ENCODE measurements at regions not wholly inside any gene's neighbourhood (a gene's known extent, or its start where the extent isn't known, plus 50 kb on each side); places are given as distances from the start of the nearest gene placed in this dataset.
"Not testable (repeated sequence)": the region's sequence is repeated elsewhere in the genome, so short reads cannot be mapped to it uniquely, and the experiment has no call there.

DNA sequence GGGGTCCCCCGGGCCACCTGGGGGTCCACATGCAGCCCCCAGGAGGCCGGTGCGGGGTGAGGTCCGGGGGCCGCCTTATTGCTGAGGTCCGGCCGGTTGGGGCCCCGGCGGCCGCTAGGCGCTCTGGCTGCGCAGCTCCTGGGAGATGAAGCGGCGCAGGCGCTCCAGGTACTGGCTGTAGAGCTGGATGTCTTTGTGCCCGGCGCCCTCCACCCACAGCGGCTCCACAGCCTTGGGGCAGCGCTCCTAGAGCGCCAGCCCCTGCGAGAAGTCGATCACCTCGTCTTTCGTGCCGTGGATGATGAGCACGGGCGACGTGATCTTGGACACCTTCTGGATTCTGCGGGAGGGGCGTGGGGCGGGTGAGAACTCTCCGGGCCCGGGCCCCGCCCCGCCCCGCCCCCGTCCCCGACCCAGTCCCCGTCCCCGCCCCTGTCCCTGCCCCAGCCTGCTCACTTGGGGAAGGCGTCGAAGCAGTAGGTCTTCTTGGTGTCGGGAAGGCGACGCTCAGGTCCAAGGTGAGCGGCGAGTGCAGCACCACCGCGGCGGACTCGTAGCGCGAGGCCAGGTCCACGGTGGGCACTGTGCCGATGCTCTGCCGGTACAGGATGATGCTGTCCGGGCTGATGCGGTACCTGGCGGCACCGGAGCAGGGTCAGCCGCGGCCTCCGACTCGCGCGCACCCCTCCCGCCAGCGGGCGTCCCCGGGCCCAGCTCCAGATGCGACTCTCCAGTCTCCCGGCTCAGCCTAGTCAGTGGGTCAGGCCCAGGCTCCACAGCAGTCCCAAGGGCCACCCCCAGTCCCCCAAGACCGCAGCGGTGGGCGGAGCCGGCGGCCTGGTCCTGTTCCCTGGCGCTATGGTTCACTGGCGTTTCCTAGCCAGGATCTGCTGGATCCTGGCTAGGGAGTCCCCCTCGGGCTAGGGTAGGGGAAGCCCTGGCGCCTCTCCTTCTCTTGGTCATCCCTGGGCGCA, 89.4 kb upstream of the GOLGA6L1 start:
- WGBS, 2 donors (ENCODE audit: extremely low coverage in 2 of 2, insufficient read length in 2 of 2, insufficient replicate concordance in 1 of 2) = no CpG with 5 or more reads among the region's 82 CpGs
- not testable (repeated sequence) for H2BK12ac ChIP-seq (ENCODE audit: low read length); H3K27ac ChIP-seq (replicated peaks; ENCODE audit: low read length); H3K36me3 ChIP-seq (replicated peaks in 1 of 2; ENCODE audit: control insufficient read depth in 2 of 2, insufficient read depth in 2 of 2, low read length in 2 of 2); H3K4ac ChIP-seq (ENCODE audit: low read length); H4K8ac ChIP-seq (ENCODE audit: low read depth, low read length); H2BK5ac ChIP-seq (ENCODE audit: low read length); H2BK120ac ChIP-seq (ENCODE audit: low read depth, low read length); DNase-seq (ENCODE audit: low spot score); H2AK5ac ChIP-seq (ENCODE audit: low read depth, low read length); H3K14ac ChIP-seq (ENCODE audit: low read length); H2BK15ac ChIP-seq (ENCODE audit: low read length); H2AFZ ChIP-seq (ENCODE audit: low read length); H3K18ac ChIP-seq (ENCODE audit: low read length); H3K9me3 ChIP-seq (replicated peaks in 1 of 2; ENCODE audit: control insufficient read depth in 2 of 2, insufficient read depth in 1 of 2, low read depth in 1 of 2, low read length in 2 of 2); H3K79me1 ChIP-seq (ENCODE audit: low read depth, low read length); H3K4me1 ChIP-seq (ENCODE audit: control insufficient read depth in 2 of 2, insufficient read depth in 1 of 2, low read depth in 1 of 2, low read length in 2 of 2); H3K23ac ChIP-seq (ENCODE audit: low read depth, low read length, poor library complexity); H3K27me3 ChIP-seq (ENCODE audit: control insufficient read depth in 3 of 3, insufficient read depth in 3 of 3, low read depth in 1 of 3, low read length in 3 of 3); H4K91ac ChIP-seq (ENCODE audit: low read depth, low read length, poor library complexity)
- H3K4me2 ChIP-seq (ENCODE audit: insufficient read depth, low read length, poor library complexity, severe bottlenecking) = peak overlapping the region; percentile 49
- peak overlapping the region in 1 of 2 donors; percentile 70 for H3K4me3 ChIP-seq (ENCODE audit: low read length in 2 of 2)
- H3K9ac ChIP-seq (ENCODE audit: low read depth, low read length, poor library complexity) = peak overlapping the region; percentile 60

DNA sequence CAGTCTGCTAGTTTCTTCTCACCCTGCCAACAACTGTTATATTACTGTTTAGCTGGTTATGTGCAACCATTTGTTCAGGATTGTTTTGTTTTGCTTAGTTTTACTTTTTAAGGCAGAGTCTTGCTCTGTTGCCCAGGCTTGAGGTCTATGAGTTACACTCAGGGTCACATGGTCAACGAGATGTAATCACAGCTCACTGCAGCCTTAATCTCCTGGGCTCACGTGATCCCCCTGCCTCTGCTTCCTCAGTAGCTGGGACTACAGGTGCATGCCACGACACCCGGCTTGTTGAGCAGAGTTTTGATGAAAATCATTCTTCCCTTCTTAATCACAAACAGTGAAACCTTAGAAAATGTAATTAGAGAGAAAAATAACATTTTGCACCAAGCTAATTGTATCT, 72.8 kb upstream of the GOLGA6L1 start:
- H3K4me2 ChIP-seq (ENCODE audit: insufficient read depth, low read length, poor library complexity, severe bottlenecking); H2BK5ac ChIP-seq (ENCODE audit: low read length); H3K27me3 ChIP-seq (ENCODE audit: control insufficient read depth in 3 of 3, insufficient read depth in 3 of 3, low read depth in 1 of 3, low read length in 3 of 3); H3K18ac ChIP-seq (ENCODE audit: low read length); H3K4me1 ChIP-seq (ENCODE audit: control insufficient read depth in 2 of 2, insufficient read depth in 1 of 2, low read depth in 1 of 2, low read length in 2 of 2); H3K4me3 ChIP-seq (ENCODE audit: low read length in 2 of 2); H2AK5ac ChIP-seq (ENCODE audit: low read depth, low read length); H4K91ac ChIP-seq (ENCODE audit: low read depth, low read length, poor library complexity); H2BK12ac ChIP-seq (ENCODE audit: low read length); H2AFZ ChIP-seq (ENCODE audit: low read length); H3K79me1 ChIP-seq (ENCODE audit: low read depth, low read length); H3K27ac ChIP-seq (replicated peaks; ENCODE audit: low read length); DNase-seq (ENCODE audit: low spot score); H3K36me3 ChIP-seq (replicated peaks in 1 of 2; ENCODE audit: control insufficient read depth in 2 of 2, insufficient read depth in 2 of 2, low read length in 2 of 2); H2BK120ac ChIP-seq (ENCODE audit: low read depth, low read length); H3K9me3 ChIP-seq (replicated peaks in 1 of 2; ENCODE audit: control insufficient read depth in 2 of 2, insufficient read depth in 1 of 2, low read depth in 1 of 2, low read length in 2 of 2); H3K23ac ChIP-seq (ENCODE audit: low read depth, low read length, poor library complexity); H4K8ac ChIP-seq (ENCODE audit: low read depth, low read length); H2BK15ac ChIP-seq (ENCODE audit: low read length); H3K4ac ChIP-seq (ENCODE audit: low read length); H3K14ac ChIP-seq (ENCODE audit: low read length): not testable (repeated sequence)
- WGBS, 2 donors (ENCODE audit: extremely low coverage in 2 of 2, insufficient read length in 2 of 2, insufficient replicate concordance in 1 of 2) = no CpG with 5 or more reads among the region's 4 CpGs
- H3K9ac ChIP-seq (ENCODE audit: low read depth, low read length, poor library complexity) = peak overlapping the region; percentile 12

DNA sequence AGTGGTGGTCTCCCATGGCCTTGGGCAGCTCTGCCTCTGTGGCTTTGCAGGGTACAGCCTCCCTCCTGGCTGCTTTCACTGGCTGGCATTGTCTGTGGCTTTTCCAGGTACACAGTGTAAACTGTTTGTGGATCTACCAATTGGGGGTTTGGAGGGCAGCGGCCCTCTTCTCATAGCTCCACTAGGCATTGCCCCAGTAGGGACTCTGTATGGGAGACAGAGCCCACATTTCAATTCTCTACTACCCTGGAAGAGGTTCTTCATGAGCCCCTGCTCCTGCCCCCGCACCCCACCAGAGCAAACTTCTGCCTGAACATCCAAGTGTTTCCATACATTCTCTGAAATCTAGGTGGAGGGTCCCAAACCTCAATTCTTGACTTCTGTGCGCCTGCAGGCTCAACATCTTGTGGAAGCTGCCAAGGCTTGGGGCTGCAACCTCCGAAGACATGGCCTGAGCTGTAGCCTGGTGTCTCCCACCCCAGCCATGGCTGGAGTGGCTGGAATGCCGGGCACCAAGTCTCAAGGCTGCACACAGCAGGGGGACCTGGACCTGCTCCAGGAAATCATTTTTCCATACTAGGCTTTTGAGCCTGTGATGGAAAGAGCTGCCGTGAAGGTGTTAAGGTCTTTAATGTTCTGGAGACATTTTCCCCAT, 63.3 kb upstream of the GOLGA6L1 start:
- not testable (repeated sequence) for H2BK5ac ChIP-seq (ENCODE audit: low read length); H2BK15ac ChIP-seq (ENCODE audit: low read length); H2BK12ac ChIP-seq (ENCODE audit: low read length); H4K91ac ChIP-seq (ENCODE audit: low read depth, low read length, poor library complexity); H3K9me3 ChIP-seq (replicated peaks in 1 of 2; ENCODE audit: control insufficient read depth in 2 of 2, insufficient read depth in 1 of 2, low read depth in 1 of 2, low read length in 2 of 2); H3K9ac ChIP-seq (ENCODE audit: low read depth, low read length, poor library complexity); H3K27ac ChIP-seq (replicated peaks; ENCODE audit: low read length); H3K4me2 ChIP-seq (ENCODE audit: insufficient read depth, low read length, poor library complexity, severe bottlenecking); H3K27me3 ChIP-seq (ENCODE audit: control insufficient read depth in 3 of 3, insufficient read depth in 3 of 3, low read depth in 1 of 3, low read length in 3 of 3); H3K18ac ChIP-seq (ENCODE audit: low read length); H3K79me1 ChIP-seq (ENCODE audit: low read depth, low read length); H3K23ac ChIP-seq (ENCODE audit: low read depth, low read length, poor library complexity); H4K8ac ChIP-seq (ENCODE audit: low read depth, low read length); H2BK120ac ChIP-seq (ENCODE audit: low read depth, low read length); H3K4me1 ChIP-seq (ENCODE audit: control insufficient read depth in 2 of 2, insufficient read depth in 1 of 2, low read depth in 1 of 2, low read length in 2 of 2); H3K4me3 ChIP-seq (ENCODE audit: low read length in 2 of 2); H2AFZ ChIP-seq (ENCODE audit: low read length); H2AK5ac ChIP-seq (ENCODE audit: low read depth, low read length); DNase-seq (ENCODE audit: low spot score); H3K36me3 ChIP-seq (replicated peaks in 1 of 2; ENCODE audit: control insufficient read depth in 2 of 2, insufficient read depth in 2 of 2, low read length in 2 of 2); H3K14ac ChIP-seq (ENCODE audit: low read length); H3K4ac ChIP-seq (ENCODE audit: low read length)
- no CpG with 5 or more reads among the region's 6 CpGs for WGBS, 2 donors (ENCODE audit: extremely low coverage in 2 of 2, insufficient read length in 2 of 2, insufficient replicate concordance in 1 of 2)

DNA sequence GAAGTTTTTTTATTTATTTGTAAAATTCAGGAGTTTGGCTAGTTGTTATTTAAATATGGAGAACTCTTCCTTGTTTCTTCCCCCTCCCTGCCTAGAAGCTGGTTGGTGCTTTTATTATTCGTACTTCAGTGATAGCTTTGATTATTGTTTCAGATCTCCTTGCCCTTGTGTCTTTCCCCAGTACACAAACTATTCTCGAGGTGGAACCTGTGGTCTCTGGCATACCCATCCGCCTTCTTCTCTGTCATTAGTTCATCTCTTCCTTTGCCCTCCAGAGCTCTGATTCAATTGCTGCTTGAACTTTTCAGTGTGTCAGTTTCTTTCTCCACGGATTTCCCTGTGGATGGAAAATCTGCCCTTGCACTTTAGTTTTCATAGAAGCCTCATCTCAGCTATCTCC, 61.8 kb upstream of the GOLGA6L1 start:
- not testable (repeated sequence) for H3K36me3 ChIP-seq (replicated peaks in 1 of 2; ENCODE audit: control insufficient read depth in 2 of 2, insufficient read depth in 2 of 2, low read length in 2 of 2); H2AK5ac ChIP-seq (ENCODE audit: low read depth, low read length); H3K4ac ChIP-seq (ENCODE audit: low read length); H3K9me3 ChIP-seq (replicated peaks in 1 of 2; ENCODE audit: control insufficient read depth in 2 of 2, insufficient read depth in 1 of 2, low read depth in 1 of 2, low read length in 2 of 2); H3K18ac ChIP-seq (ENCODE audit: low read length); H3K4me1 ChIP-seq (ENCODE audit: control insufficient read depth in 2 of 2, insufficient read depth in 1 of 2, low read depth in 1 of 2, low read length in 2 of 2); H3K23ac ChIP-seq (ENCODE audit: low read depth, low read length, poor library complexity); H2BK15ac ChIP-seq (ENCODE audit: low read length); H3K79me1 ChIP-seq (ENCODE audit: low read depth, low read length); DNase-seq (ENCODE audit: low spot score); H4K8ac ChIP-seq (ENCODE audit: low read depth, low read length); H2BK5ac ChIP-seq (ENCODE audit: low read length); H3K9ac ChIP-seq (ENCODE audit: low read depth, low read length, poor library complexity); H3K27ac ChIP-seq (replicated peaks; ENCODE audit: low read length); H2BK12ac ChIP-seq (ENCODE audit: low read length); H2BK120ac ChIP-seq (ENCODE audit: low read depth, low read length); H4K91ac ChIP-seq (ENCODE audit: low read depth, low read length, poor library complexity); H3K4me3 ChIP-seq (ENCODE audit: low read length in 2 of 2); H3K27me3 ChIP-seq (ENCODE audit: control insufficient read depth in 3 of 3, insufficient read depth in 3 of 3, low read depth in 1 of 3, low read length in 3 of 3); H3K14ac ChIP-seq (ENCODE audit: low read length); H2AFZ ChIP-seq (ENCODE audit: low read length); H3K4me2 ChIP-seq (ENCODE audit: insufficient read depth, low read length, poor library complexity, severe bottlenecking)
- WGBS, 2 donors (ENCODE audit: extremely low coverage in 2 of 2, insufficient read length in 2 of 2, insufficient replicate concordance in 1 of 2) = no CpG with 5 or more reads among the region's 4 CpGs

All from neuronal stem cell (in vitro differentiated cells).